ENCODE measurements at regions not wholly inside any gene's neighbourhood (a gene's known extent, or its start where the extent isn't known, plus 50 kb on each side); places are given as distances from the start of the nearest gene placed in this dataset.
"Not testable (repeated sequence)": the region's sequence is repeated elsewhere in the genome, so short reads cannot be mapped to it uniquely, and the experiment has no call there.

DNA sequence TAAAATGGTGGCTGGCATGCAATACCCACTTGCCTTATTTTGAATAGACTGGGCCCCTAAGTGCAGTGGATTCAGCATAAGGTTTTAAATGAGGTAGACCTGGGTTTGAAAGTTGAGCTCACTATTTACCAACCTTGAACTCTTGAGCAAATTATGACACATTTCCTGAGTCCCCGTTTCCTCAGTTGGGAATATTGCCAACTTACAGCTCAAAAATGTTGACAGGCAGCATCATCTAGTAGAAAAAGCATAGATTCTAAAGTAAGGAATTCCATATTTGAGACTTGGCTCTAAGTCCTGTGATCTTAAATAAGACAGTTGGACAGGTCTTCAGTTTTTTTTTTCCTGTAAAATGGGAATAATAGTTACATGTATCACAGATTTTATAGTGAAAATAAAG lies 305.5 kb downstream of the ACTR3B start:
- Histone ChIP-seq H3K9me3 (peaks cover 0 to 6% (median 0%) of the 10 kb centered on the region in 4 donors), H3K36me3 (no peaks in the 10 kb centered on the region), H3K4me1 (no peaks in the 10 kb centered on the region), H3K4me3 (no peak overlapping the region), H3K27me3 (no peaks in the 10 kb centered on the region), H3K27ac (no peak overlapping the region)
- 10 to 28% (median 18%) methylated on average over 1 of the region's 1 CpG for WGBS, 5 donors
- no peak for DNase-seq
- TF ChIP-seq, protein P1, sequence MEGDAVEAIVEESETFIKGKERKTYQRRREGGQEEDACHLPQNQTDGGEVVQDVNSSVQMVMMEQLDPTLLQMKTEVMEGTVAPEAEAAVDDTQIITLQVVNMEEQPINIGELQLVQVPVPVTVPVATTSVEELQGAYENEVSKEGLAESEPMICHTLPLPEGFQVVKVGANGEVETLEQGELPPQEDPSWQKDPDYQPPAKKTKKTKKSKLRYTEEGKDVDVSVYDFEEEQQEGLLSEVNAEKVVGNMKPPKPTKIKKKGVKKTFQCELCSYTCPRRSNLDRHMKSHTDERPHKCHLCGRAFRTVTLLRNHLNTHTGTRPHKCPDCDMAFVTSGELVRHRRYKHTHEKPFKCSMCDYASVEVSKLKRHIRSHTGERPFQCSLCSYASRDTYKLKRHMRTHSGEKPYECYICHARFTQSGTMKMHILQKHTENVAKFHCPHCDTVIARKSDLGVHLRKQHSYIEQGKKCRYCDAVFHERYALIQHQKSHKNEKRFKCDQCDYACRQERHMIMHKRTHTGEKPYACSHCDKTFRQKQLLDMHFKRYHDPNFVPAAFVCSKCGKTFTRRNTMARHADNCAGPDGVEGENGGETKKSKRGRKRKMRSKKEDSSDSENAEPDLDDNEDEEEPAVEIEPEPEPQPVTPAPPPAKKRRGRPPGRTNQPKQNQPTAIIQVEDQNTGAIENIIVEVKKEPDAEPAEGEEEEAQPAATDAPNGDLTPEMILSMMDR (IDR thresholded peaks at IDR 0.05), result no peak
- TF ChIP-seq POLR2A (IDR thresholded peaks at IDR 0.05), result no peak
- TF ChIP-seq POLR2AphosphoS5 (IDR thresholded peaks at IDR 0.05), result no peak
- TF ChIP-seq EP300 (IDR thresholded peaks at IDR 0.05), result no peak
- intact Hi-C loops (cut with DNase I; ENCODE audit: low total_unique reads), result no loop called here

DNA sequence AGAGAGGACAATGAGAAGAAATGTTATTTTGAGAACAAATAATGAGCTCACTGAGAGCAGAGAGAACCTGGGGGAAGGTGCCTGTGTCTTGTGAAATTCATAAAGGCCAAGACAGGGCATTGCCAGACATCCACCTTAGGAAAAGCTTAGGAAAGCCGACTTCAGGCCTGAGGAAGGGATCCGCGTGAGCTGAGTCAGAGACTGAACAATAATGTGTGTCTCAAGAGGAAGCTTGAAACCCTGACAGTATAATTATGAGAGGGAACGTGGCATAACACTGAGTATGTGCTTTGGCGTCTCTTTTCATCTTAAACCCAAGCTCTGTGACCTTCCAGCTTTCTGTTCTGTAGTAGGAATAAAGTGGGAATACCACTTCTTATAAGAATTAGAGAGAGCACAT lies 307.2 kb downstream of the ACTR3B start:
- Histone ChIP-seq H3K27me3 (no peaks in the 10 kb centered on the region), H3K9me3 (no peaks in the 10 kb centered on the region), H3K36me3 (no peaks in the 10 kb centered on the region), H3K4me3 (no peak overlapping the region), H3K27ac (no peak overlapping the region), H3K4me1 (no peaks in the 10 kb centered on the region)
- 79 to 86% (median 85%) methylated on average over 5 of the region's 5 CpGs for WGBS, 5 donors
- intact Hi-C loops (cut with DNase I; ENCODE audit: low total_unique reads), result no loop called here
- DNase-seq, result no peak
- no peak for TF ChIP-seq EP300 (IDR thresholded peaks at IDR 0.05)

DNA sequence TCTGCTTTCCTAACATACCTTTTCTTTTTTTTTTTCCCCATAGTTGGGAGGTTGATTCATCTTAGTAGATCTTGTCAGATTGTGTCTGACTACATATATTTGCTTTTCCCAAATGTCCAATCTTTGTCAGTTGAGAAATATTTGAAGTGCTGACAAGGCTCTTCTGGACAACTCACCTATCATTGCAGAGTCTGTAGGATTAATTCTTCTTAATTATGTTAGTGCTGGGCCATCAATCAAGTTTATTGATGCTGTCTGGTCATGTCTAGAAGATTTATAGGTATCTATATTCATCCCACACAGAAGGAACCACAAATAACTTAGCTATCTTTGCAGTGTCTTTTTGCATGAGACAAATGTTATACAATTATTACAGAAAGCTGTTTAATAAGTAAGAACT lies 310.6 kb downstream of the ACTR3B start:
- intact Hi-C loops (cut with DNase I; ENCODE audit: low total_unique reads), result no loop called here
- H3K36me3 ChIP-seq, result no peaks in the 10 kb centered on the region
- H3K4me3 ChIP-seq, result no peak overlapping the region
- no peaks in the 10 kb centered on the region for H3K4me1 ChIP-seq
- no peak overlapping the region for H3K27ac ChIP-seq
- no peak for DNase-seq
- no peaks in the 10 kb centered on the region for H3K9me3 ChIP-seq
- H3K27me3 ChIP-seq, result no peaks in the 10 kb centered on the region
- TF ChIP-seq, protein P1 (IDR thresholded peaks at IDR 0.05), result no peak
- no peak for TF ChIP-seq EP300 (IDR thresholded peaks at IDR 0.05)

- H3K4me1 ChIP-seq, result no peaks in the 10 kb centered on the region
- WGBS, 5 donors, result 38 to 72% (median 44%) methylated on average over 4 of the region's 4 CpGs
- no peak overlapping the region for H3K4me3 ChIP-seq
- no peaks in the 10 kb centered on the region for H3K27me3 ChIP-seq
- intact Hi-C loops (cut with DNase I; ENCODE audit: low total_unique reads), result no loop called here
- no peaks in the 10 kb centered on the region for H3K36me3 ChIP-seq
- no peak overlapping the region for H3K27ac ChIP-seq
- no peak for TF ChIP-seq POLR2AphosphoS5 (IDR thresholded peaks at IDR 0.05)
- TF ChIP-seq, protein P1 (IDR thresholded peaks at IDR 0.05), result no peak
- no peak for TF ChIP-seq EP300 (IDR thresholded peaks at IDR 0.05)
- no peak for TF ChIP-seq POLR2A (IDR thresholded peaks at IDR 0.05)
- no peaks in the 10 kb centered on the region for H3K9me3 ChIP-seq
- DNase-seq, result no peak
Measured at GRCh38 chr7:153072806-153073205, 313.3 kb downstream of the ACTR3B start.

DNA sequence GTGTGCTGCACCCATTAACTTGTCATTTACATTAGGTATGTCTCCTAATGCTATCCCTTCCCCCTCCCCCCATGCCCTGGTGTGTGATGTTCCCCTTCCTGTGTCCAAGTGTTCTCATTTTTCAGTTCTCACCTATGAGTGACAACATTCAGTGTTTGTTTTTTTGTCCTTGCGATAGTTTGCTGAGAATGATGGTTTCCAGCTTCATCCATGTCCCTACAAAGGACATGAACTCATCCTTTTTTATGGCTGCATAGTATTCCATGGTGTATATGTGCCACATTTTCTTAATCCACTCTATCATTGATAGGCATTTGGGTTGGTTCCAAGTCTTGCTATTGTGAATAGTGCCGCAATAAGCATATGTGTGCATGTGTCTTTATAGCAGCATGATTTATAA lies 316.7 kb downstream of the ACTR3B start:
- DNase-seq; H3K36me3 ChIP-seq; H3K27ac ChIP-seq; H3K9me3 ChIP-seq; H3K4me3 ChIP-seq; H3K27me3 ChIP-seq; intact Hi-C loops (cut with DNase I; ENCODE audit: low total_unique reads); H3K4me1 ChIP-seq: not testable (repeated sequence)
- 86 to 98% (median 93%) methylated on average over 2 of the region's 2 CpGs for WGBS, 5 donors

DNA sequence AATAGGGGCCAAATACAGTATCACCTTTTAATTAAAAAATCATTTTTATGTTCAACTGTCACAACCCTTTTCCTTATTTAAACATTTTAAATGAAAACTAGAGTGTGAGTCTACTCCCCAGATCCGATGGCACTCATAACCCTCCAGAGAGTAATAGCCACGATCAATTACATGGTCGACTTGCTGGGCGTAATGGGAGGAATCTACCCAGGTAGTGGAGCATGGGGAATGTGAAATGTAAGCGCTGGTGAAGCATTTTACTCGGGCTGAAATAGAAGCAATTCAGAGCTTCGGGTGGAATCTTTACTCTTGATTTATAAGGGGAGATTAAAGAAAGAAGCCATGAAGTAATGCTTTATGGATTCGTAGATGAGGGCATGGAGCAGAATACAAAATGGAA lies 321.9 kb downstream of the ACTR3B start:
- Histone ChIP-seq H3K4me1 (no peaks in the 10 kb centered on the region), H3K9me3 (no peaks in the 10 kb centered on the region), H3K36me3 (no peaks in the 10 kb centered on the region), H3K4me3 (no peak overlapping the region), H3K27me3 (no peaks in the 10 kb centered on the region), H3K27ac (no peak overlapping the region)
- WGBS, 5 donors, result 86 to 91% (median 88%) methylated on average over 8 of the region's 8 CpGs
- intact Hi-C loops (cut with DNase I; ENCODE audit: low total_unique reads), result no loop called here
- DNase-seq, result no peak
- no peak for TF ChIP-seq POLR2AphosphoS5 (IDR thresholded peaks at IDR 0.05)
- TF ChIP-seq EP300 (IDR thresholded peaks at IDR 0.05), result no peak
- TF ChIP-seq POLR2A (IDR thresholded peaks at IDR 0.05), result no peak
- TF ChIP-seq, protein P1 (IDR thresholded peaks at IDR 0.05), result no peak
